HUDEP-2 (cell line): ENCODE measurements at regions not wholly inside any gene's neighbourhood (a gene's known extent, or its start where the extent isn't known, plus 50 kb on each side); places are given as distances from the start of the nearest gene placed in this dataset.

Experiments used
- DNase-seq, 76 experiments: peaks; one replicate each; lab custom pipeline; 2025; ENCODE audit not compliant: unreplicated experiment in 76 of 76; lab: John Stamatoyannopoulos, UW

- DNase-seq, result no peak
Measured at GRCh38 chr3:117622171-117622841, 912.7 kb downstream of the TUSC7 start.

GRCh38 chr3:117624424-117624823, 914.8 kb downstream of the TUSC7 start:
- no peak for DNase-seq

- DNase-seq, result no peak
Measured at GRCh38 chr3:117625174-117625573, 915.6 kb downstream of the TUSC7 start.

- no peak for DNase-seq
Measured at GRCh38 chr3:117626577-117626976, 917.0 kb downstream of the TUSC7 start.

GRCh38 chr3:117628823-117629291, 919.3 kb downstream of the TUSC7 start:
- no peak for DNase-seq

GRCh38 chr3:117629505-117629904, 919.9 kb downstream of the TUSC7 start:
- no peak for DNase-seq

GRCh38 chr3:117630469-117630868, 920.9 kb downstream of the TUSC7 start:
- DNase-seq, result no peak

GRCh38 chr3:117630885-117631284, 921.3 kb downstream of the TUSC7 start:
- DNase-seq, result no peak

- DNase-seq, result no peak
Measured at GRCh38 chr3:117631781-117632180, 922.2 kb downstream of the TUSC7 start.

- no peak for DNase-seq
Measured at GRCh38 chr3:117632191-117632590, 922.6 kb downstream of the TUSC7 start.

- no peak for DNase-seq
Measured at GRCh38 chr3:117633207-117633606, 923.6 kb downstream of the TUSC7 start.

- no peak for DNase-seq
Measured at GRCh38 chr3:117637666-117638065, 928.1 kb downstream of the TUSC7 start.

GRCh38 chr3:117644203-117644602, 934.6 kb downstream of the TUSC7 start:
- no peak for DNase-seq

- DNase-seq, result no peak
Measured at GRCh38 chr3:117645561-117646242, 936.1 kb downstream of the TUSC7 start.

- no peak for DNase-seq
Measured at GRCh38 chr3:117647435-117647834, 937.9 kb downstream of the TUSC7 start.

- no peak for DNase-seq
Measured at GRCh38 chr3:117651246-117651645, 941.7 kb downstream of the TUSC7 start.

- DNase-seq, result no peak
Measured at GRCh38 chr3:117656391-117656790, 946.8 kb downstream of the TUSC7 start.

GRCh38 chr3:117657278-117657677, 947.7 kb downstream of the TUSC7 start:
- DNase-seq, result no peak

- DNase-seq, result no peak
Measured at GRCh38 chr3:117660941-117661817, 951.6 kb downstream of the TUSC7 start.

- no peak for DNase-seq
Measured at GRCh38 chr3:117661818-117662095, 952.2 kb downstream of the TUSC7 start.

- no peak for DNase-seq
Measured at GRCh38 chr3:117665296-117665695, 955.7 kb downstream of the TUSC7 start.

- DNase-seq, result no peak
Measured at GRCh38 chr3:117666325-117666724, 956.7 kb downstream of the TUSC7 start.
